ENCODE measurements at regions not wholly inside any gene's neighbourhood (a gene's known extent, or its start where the extent isn't known, plus 50 kb on each side); places are given as distances from the start of the nearest gene placed in this dataset.

- 76% methylated on average over 5 of the region's 5 CpGs for WGBS (ENCODE audit: insufficient coverage, insufficient replicate concordance, low lambda C conversion rate, missing lambda C conversion rate)
- in situ Hi-C loops (cut with MboI) (no loop called here), intact Hi-C loops (cut with micrococcal nuclease; ENCODE audit: unreplicated experiment) (loop anchor here (5.0 to 10.0 kb wide), 2 partner anchors 151 to 519 kb away; partner anchors contain the start of gene ATIC)
- no peak overlapping the region for H3K9ac ChIP-seq (ENCODE audit: control insufficient read depth, insufficient read depth, low read length)
- H3K36me3 ChIP-seq (ENCODE audit: control insufficient read depth in 2 of 2, insufficient read depth in 2 of 2, low read length in 1 of 2), result no peaks in the 10 kb centered on the region
- SMC1A ChIA-PET (ENCODE audit: uncharacterized antibody, unreplicated experiment), result interaction anchor here (0.7 to 2.3 kb wide), 14 partner anchors 9 to 268 kb away, joined by 3 to 12 read pairs (median 4); no protein-coding TSS in a partner anchor
- no peak overlapping the region for H2AFZ ChIP-seq (ENCODE audit: control insufficient read depth, low read depth, low read length)
- H3K27ac ChIP-seq (ENCODE audit: control insufficient read depth, insufficient read depth), result no peak overlapping the region
- RAD21 ChIA-PET (ENCODE audit: unreplicated experiment), result interaction anchor here (0.7 to 3.9 kb wide), 7 partner anchors 22 to 379 kb away, joined by 3 to 14 read pairs (median 3); no protein-coding TSS in a partner anchor
- no peak for FAIRE-seq
- POLR2A ChIA-PET, result interaction anchor here (0.6 to 0.8 kb wide), 4 partner anchors 12 to 552 kb away, joined by 3 to 9 read pairs (median 4); no protein-coding TSS in a partner anchor
- no peak for DNase-seq (ENCODE audit: low read depth, low spot score)
- H3K4me3 ChIP-seq, result no peak overlapping the region
- no peaks in the 10 kb centered on the region for H3K27me3 ChIP-seq (replicated peaks in 1 of 2; ENCODE audit: control insufficient read depth in 2 of 2, insufficient read depth in 2 of 2, low read length in 1 of 2)
- peaks cover 5% of the 10 kb centered on the region for H3K4me1 ChIP-seq (ENCODE audit: control insufficient read depth, insufficient read depth, low read length)
- CTCF ChIA-PET, result interaction anchor here (0.7 to 4.3 kb wide), 6 partner anchors 7 to 84 kb away, joined by 3 to 20 read pairs (median 4); no protein-coding TSS in a partner anchor
- H3K4me2 ChIP-seq (ENCODE audit: control insufficient read depth, insufficient read depth), result no peak overlapping the region
- no peaks in the 10 kb centered on the region for H3K9me3 ChIP-seq (replicated peaks; ENCODE audit: control insufficient read depth, insufficient read depth, low read length)
- no peaks in the 10 kb centered on the region for H4K20me1 ChIP-seq (ENCODE audit: control insufficient read depth, insufficient read depth)
- H3K79me2 ChIP-seq (ENCODE audit: control insufficient read depth, insufficient read depth, low read length), result no peaks in the 10 kb centered on the region
- TF ChIP-seq YY1 (IDR thresholded peaks at IDR 0.05; ENCODE audit: low read depth, low read length) (no peak), TCF7 (IDR thresholded peaks at IDR 0.05; ENCODE audit: borderline replicate concordance) (no peak), CHD1 (IDR thresholded peaks at IDR 0.05; ENCODE audit: low read depth, low read length) (no peak), MYC (IDR thresholded peaks at IDR 0.05; ENCODE audit: insufficient read depth, insufficient read length, insufficient replicate concordance, low read length, severe bottlenecking) (no peak), JUND (IDR thresholded peaks at IDR 0.05; ENCODE audit: low read depth, low read length) (no peak), MLLT1 (IDR thresholded peaks at IDR 0.05) (no peak)
- ATAC-seq, result no peak
- BruUV-seq (replicated peaks), result no TSS peak
Observed at GRCh38 chr2:215833531-215834162, 179.7 kb downstream of the MREG start.
